DND-41 (cell line): ENCODE measurements at regions not wholly inside any gene's neighbourhood (a gene's known extent, or its start where the extent isn't known, plus 50 kb on each side); places are given as distances from the start of the nearest gene placed in this dataset.

Source experiments
- CTCF ChIP-seq: IDR thresholded peaks from 2 replicates; pipeline ENCODE4 v1.5.1; 2012; ENCODE audit warnings: borderline replicate concordance, low read length, moderate library complexity, mild to moderate bottlenecking; ENCODE audit not compliant: poor library complexity, severe bottlenecking; ENCODE audit errors: extremely low read depth
- EZH2 ChIP-seq: IDR thresholded peaks from 3 replicates; pipeline ENCODE4 v1.6.1; 2012; ENCODE audit warnings: borderline replicate concordance, low read depth, mild to moderate bottlenecking, moderate library complexity, low read length, inconsistent platforms; ENCODE audit not compliant: severe bottlenecking

GRCh38 chr19:21621671-21622070 lies 116.3 kb downstream of the ZNF429 start:
- TF ChIP-seq CTCF (no peak), EZH2 (no peak)
